ENCODE measurements at regions not wholly inside any gene's neighbourhood (a gene's known extent, or its start where the extent isn't known, plus 50 kb on each side); places are given as distances from the start of the nearest gene placed in this dataset.
"Not testable (repeated sequence)": the region's sequence is repeated elsewhere in the genome, so short reads cannot be mapped to it uniquely, and the experiment has no call there.

DNA sequence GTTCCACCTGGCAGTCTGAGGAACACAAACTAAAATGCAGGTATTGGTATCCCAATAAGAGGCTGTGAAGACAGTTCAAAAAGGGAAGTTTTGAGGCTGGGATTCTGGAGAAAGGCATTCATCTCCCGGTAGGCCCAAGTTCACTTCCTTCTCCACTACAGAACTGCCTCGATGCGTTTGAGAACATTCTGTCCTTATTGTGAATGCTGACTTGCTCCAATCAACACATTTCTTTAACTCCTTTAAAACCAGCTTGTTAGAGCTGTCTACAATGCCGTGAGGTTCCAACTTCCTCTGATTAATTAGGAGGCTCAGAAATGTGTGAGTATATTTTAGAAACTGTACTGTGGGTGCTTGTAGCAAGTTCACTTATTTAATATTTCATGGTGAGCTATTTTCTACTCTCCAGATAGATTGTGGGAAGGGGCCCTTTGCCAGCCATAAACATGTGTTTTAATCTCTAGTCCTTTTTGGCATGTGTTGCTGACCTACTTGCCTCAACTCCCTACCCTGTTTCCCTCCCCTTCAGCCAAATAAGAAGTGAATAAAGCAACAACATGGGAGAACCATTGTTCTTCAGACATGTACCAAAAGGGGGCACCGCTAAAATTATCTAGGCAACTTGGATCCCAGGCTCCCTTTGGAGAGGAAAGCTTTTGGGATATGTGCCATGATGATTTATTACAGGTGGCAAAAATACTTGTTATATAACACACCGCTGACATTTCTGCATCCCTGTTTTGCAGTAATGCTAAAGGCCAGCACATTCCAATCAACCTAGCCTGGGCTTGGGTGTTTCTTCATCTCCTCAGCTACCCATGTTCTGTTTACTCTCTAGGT is 245.6 kb downstream of the BLID start:
- H3K4me1 ChIP-seq (ENCODE audit: insufficient read depth, low read length), result no peaks in the 10 kb centered on the region
- DNase-seq, result no peak
- Mint-ChIP-seq H3K36me3 (no peaks in the 10 kb centered on the region), H3K27ac (no peak overlapping the region), H3K4me1 (no peaks in the 10 kb centered on the region), H3K27me3 (no peaks in the 10 kb centered on the region), H3K4me3 (no peak overlapping the region), H3K9me3 (peaks cover 0 to 15% (median 3%) of the 10 kb centered on the region in 8 donors)
- ChIA-PET POLR2A (ENCODE audit: partially characterized antibody) (no interaction called here), CTCF (ENCODE audit: partially characterized antibody) (no interaction called here)
- intact Hi-C loops (cut with micrococcal nuclease), result no loop called here
- no peaks in the 10 kb centered on the region for H3K9me3 ChIP-seq (ENCODE audit: control insufficient read depth in 1 of 2, low read length in 2 of 2)
- no peaks in the 10 kb centered on the region for H3K27me3 ChIP-seq (ENCODE audit: insufficient read depth, low read length)
- no peak overlapping the region for H3K27ac ChIP-seq (ENCODE audit: low read depth, low read length)
- H3K4me3 ChIP-seq (ENCODE audit: low read length in 2 of 2), result no peak overlapping the region
- no peaks in the 10 kb centered on the region for H3K36me3 ChIP-seq (ENCODE audit: insufficient read depth, low read length)

DNA sequence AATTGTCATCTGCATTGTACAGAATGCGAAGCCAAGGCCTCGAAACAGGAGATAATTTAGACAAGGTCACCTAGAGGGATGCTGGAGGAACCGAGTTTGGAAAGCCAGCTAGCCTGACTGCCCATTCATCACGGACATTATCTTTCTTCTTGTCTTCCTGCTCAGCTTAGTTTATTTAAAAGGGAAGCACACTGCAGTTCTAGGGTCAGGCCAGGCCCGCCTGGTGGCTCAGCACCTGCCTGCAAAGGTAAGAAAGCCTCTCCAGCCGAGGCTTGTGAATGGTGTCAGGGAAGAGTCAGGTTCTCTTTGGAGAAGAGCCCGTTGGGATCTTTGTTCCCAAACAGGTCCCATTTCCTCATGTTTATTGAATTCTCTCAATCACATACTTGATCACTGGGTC is 246.5 kb downstream of the BLID start:
- no peak overlapping the region for H3K27ac Mint-ChIP-seq
- peaks cover 0 to 19% (median 4%) of the 10 kb centered on the region in 8 donors for H3K9me3 Mint-ChIP-seq
- no peak overlapping the region for H3K4me3 Mint-ChIP-seq
- intact Hi-C loops (cut with micrococcal nuclease), result no loop called here
- POLR2A ChIA-PET (ENCODE audit: partially characterized antibody), result no interaction called here
- no peaks in the 10 kb centered on the region for H3K27me3 Mint-ChIP-seq
- H3K36me3 Mint-ChIP-seq, result no peaks in the 10 kb centered on the region
- H3K9me3 ChIP-seq (ENCODE audit: control insufficient read depth in 1 of 2, low read length in 2 of 2), result no peaks in the 10 kb centered on the region
- no peaks in the 10 kb centered on the region for H3K4me1 Mint-ChIP-seq
- CTCF ChIA-PET (ENCODE audit: partially characterized antibody), result no interaction called here
- no peaks in the 10 kb centered on the region for H3K4me1 ChIP-seq (ENCODE audit: insufficient read depth, low read length)
- DNase-seq, result no peak
- H3K36me3 ChIP-seq (ENCODE audit: insufficient read depth, low read length), result no peaks in the 10 kb centered on the region
- H3K27me3 ChIP-seq (ENCODE audit: insufficient read depth, low read length), result no peaks in the 10 kb centered on the region
- H3K4me3 ChIP-seq (ENCODE audit: low read length in 2 of 2), result no peak overlapping the region
- H3K27ac ChIP-seq (ENCODE audit: low read depth, low read length), result no peak overlapping the region

DNA sequence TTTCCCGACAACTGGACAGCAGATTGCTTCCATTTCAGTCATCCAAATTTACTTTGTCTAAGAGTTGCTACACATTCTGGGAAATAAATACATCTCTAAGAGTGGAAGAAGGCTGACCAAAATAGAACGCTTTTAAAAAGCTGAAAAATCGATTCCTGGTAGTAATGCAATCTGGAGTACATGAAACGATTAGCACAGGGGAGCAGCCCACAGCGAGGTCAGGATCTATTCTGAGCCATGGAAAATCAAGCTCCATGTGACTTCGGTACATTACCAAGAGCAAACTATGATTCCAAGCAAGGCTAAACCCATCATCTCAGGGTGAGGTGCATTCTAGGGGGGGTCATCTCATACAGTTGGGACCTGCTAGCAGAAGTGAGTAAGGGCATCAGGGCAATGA is 249.3 kb downstream of the BLID start:
- no peak for DNase-seq
- CTCF ChIA-PET (ENCODE audit: partially characterized antibody), result no interaction called here
- Histone ChIP-seq H3K27ac (ENCODE audit: low read depth, low read length) (no peak overlapping the region), H3K4me1 (ENCODE audit: insufficient read depth, low read length) (no peaks in the 10 kb centered on the region), H3K27me3 (ENCODE audit: insufficient read depth, low read length) (no peaks in the 10 kb centered on the region), H3K9me3 (ENCODE audit: control insufficient read depth in 1 of 2, low read length in 2 of 2) (no peaks in the 10 kb centered on the region), H3K36me3 (ENCODE audit: insufficient read depth, low read length) (no peaks in the 10 kb centered on the region), H3K4me3 (ENCODE audit: low read length in 2 of 2) (no peak overlapping the region)
- Mint-ChIP-seq H3K9me3 (peaks cover 0 to 27% (median 6%) of the 10 kb centered on the region in 8 donors), H3K36me3 (no peaks in the 10 kb centered on the region), H3K4me1 (no peaks in the 10 kb centered on the region), H3K27ac (no peak overlapping the region), H3K27me3 (no peaks in the 10 kb centered on the region), H3K4me3 (no peak overlapping the region)
- POLR2A ChIA-PET (ENCODE audit: partially characterized antibody), result no interaction called here
- intact Hi-C loops (cut with micrococcal nuclease), result no loop called here

DNA sequence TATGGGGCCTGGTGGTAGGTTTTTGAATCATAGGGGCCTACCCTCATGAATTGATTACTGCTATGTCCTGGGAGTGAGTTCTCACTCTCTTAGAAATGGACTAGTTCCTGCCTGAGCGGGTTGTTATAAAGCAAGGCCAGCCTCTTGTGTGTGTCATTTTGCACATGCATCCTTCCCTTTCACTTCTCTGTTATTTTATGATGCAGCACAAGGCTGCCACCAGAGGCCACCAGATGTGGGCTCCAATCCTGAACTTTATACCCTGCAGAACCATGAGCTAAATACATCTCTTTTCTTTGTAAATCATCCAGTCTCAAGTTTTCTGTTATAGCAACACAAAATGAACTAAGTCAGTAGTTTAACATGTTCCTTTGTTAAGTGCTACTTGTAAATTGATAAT is 251.4 kb downstream of the BLID start:
- Histone ChIP-seq H3K9me3 (ENCODE audit: control insufficient read depth in 1 of 2, low read length in 2 of 2) (no peaks in the 10 kb centered on the region), H3K4me1 (ENCODE audit: insufficient read depth, low read length) (no peaks in the 10 kb centered on the region), H3K27me3 (ENCODE audit: insufficient read depth, low read length) (no peaks in the 10 kb centered on the region), H3K4me3 (ENCODE audit: low read length in 2 of 2) (no peak overlapping the region), H3K27ac (ENCODE audit: low read depth, low read length) (no peak overlapping the region), H3K36me3 (ENCODE audit: insufficient read depth, low read length) (no peaks in the 10 kb centered on the region)
- Mint-ChIP-seq H3K36me3 (no peaks in the 10 kb centered on the region), H3K9me3 (peaks cover 0 to 36% (median 8%) of the 10 kb centered on the region in 8 donors), H3K4me3 (no peak overlapping the region), H3K4me1 (no peaks in the 10 kb centered on the region), H3K27ac (no peak overlapping the region), H3K27me3 (no peaks in the 10 kb centered on the region)
- CTCF ChIA-PET (ENCODE audit: partially characterized antibody), result interaction anchor here (0.6 kb wide), 1 partner anchor 80 kb away, joined by 3 read pairs; no protein-coding TSS in a partner anchor
- POLR2A ChIA-PET (ENCODE audit: partially characterized antibody), result no interaction called here
- no peak for DNase-seq
- intact Hi-C loops (cut with micrococcal nuclease), result no loop called here

DNA sequence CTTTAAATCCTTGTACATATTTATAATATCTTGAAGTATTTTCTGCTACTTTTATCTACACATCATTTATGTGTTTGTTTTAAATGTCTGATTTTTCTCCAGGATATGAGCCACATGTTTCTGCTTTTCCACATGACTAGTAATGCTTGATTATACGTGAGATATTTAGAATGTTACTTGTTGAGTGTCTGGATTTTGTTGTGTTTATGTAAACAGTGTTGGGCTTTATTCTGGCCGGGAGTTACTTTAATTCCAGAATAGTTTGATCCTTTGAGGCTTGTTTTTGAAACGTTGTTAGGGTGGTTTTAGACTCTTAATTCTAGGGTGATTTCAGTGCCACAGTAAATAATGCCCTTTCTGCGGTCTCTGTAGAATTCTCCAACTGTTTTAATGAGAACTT is 252.9 kb downstream of the BLID start:
- POLR2A ChIA-PET (ENCODE audit: partially characterized antibody), result no interaction called here

DNA sequence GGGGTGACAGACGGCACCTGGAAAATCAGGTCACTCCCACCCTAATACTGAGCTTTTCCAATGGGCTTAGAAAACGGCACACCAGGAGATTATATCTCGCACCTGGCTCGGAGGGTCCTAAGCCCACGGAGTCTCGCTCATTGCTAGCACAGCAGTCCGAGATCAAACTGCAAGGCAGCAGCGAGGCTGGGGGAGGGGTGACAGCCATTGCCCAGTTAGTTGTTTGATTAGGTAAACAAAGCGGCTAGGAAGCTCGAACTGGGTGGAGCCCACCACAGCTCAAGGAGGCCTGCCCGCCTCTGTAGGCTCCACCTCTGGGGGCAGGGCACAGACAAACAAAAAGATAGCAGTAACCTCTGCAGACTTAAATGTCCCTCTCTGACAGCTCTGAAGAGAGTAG is 260.9 kb downstream of the BLID start:
- H3K36me3 ChIP-seq (ENCODE audit: insufficient read depth, low read length); H3K4me1 Mint-ChIP-seq; H3K27ac Mint-ChIP-seq; DNase-seq; H3K4me3 Mint-ChIP-seq; H3K27ac ChIP-seq (ENCODE audit: low read depth, low read length); intact Hi-C loops (cut with micrococcal nuclease); CTCF ChIA-PET (ENCODE audit: partially characterized antibody); H3K27me3 ChIP-seq (ENCODE audit: insufficient read depth, low read length); H3K27me3 Mint-ChIP-seq; H3K36me3 Mint-ChIP-seq; H3K4me1 ChIP-seq (ENCODE audit: insufficient read depth, low read length); POLR2A ChIA-PET (ENCODE audit: partially characterized antibody); H3K4me3 ChIP-seq (ENCODE audit: low read length in 2 of 2); H3K9me3 ChIP-seq (ENCODE audit: control insufficient read depth in 1 of 2, low read length in 2 of 2): not testable (repeated sequence)
- peaks cover 0 to 37% (median 26%) of the 10 kb centered on the region in 8 donors for H3K9me3 Mint-ChIP-seq

More for the DNA sequence above, 252.9 kb downstream of the BLID start:
- intact Hi-C loops (cut with micrococcal nuclease), result no loop called here
- Mint-ChIP-seq H3K9me3 (peaks cover 0 to 37% (median 12%) of the 10 kb centered on the region in 8 donors), H3K4me1 (no peaks in the 10 kb centered on the region), H3K27me3 (no peaks in the 10 kb centered on the region), H3K27ac (no peak overlapping the region), H3K4me3 (no peak overlapping the region), H3K36me3 (no peaks in the 10 kb centered on the region)
- CTCF ChIA-PET (ENCODE audit: partially characterized antibody), result no interaction called here
- no peaks in the 10 kb centered on the region for H3K27me3 ChIP-seq (ENCODE audit: insufficient read depth, low read length)
- no peaks in the 10 kb centered on the region for H3K9me3 ChIP-seq (ENCODE audit: control insufficient read depth in 1 of 2, low read length in 2 of 2)
- H3K27ac ChIP-seq (ENCODE audit: low read depth, low read length), result no peak overlapping the region
- H3K4me1 ChIP-seq (ENCODE audit: insufficient read depth, low read length), result no peaks in the 10 kb centered on the region
- no peak overlapping the region for H3K4me3 ChIP-seq (ENCODE audit: low read length in 2 of 2)
- H3K36me3 ChIP-seq (ENCODE audit: insufficient read depth, low read length), result no peaks in the 10 kb centered on the region
- DNase-seq, result no peak

DNA sequence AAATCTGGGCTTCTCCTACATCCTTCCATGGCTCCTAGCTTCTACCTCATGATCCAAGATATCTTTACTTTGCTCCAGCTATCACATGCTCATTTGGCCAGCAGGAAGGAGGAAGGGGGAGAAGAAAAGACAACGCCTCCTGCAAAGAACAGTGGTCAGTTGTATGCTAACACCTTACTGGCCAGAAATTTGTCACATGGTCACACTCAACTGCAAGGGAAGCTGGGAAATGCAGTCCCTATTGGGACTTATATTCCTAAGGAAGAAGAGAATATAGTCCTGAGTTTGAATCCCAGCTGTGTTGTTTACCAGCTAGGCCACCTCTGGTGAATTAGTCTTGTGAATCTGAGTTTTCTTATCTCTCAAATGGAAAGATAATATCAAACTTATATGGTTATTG is 272.0 kb downstream of the BLID start:
- CTCF ChIA-PET (ENCODE audit: partially characterized antibody), result no interaction called here
- Histone ChIP-seq H3K4me1 (ENCODE audit: insufficient read depth, low read length) (no peaks in the 10 kb centered on the region), H3K4me3 (ENCODE audit: low read length in 2 of 2) (no peak overlapping the region), H3K36me3 (ENCODE audit: insufficient read depth, low read length) (no peaks in the 10 kb centered on the region), H3K27me3 (ENCODE audit: insufficient read depth, low read length) (no peaks in the 10 kb centered on the region), H3K9me3 (ENCODE audit: control insufficient read depth in 1 of 2, low read length in 2 of 2) (no peaks in the 10 kb centered on the region), H3K27ac (ENCODE audit: low read depth, low read length) (no peak overlapping the region)
- intact Hi-C loops (cut with micrococcal nuclease), result no loop called here
- DNase-seq, result no peak
- Mint-ChIP-seq H3K27ac (no peak overlapping the region), H3K4me3 (no peak overlapping the region), H3K36me3 (peaks cover 0 to 1% of the 10 kb centered on the region in 2 donors), H3K9me3 (peaks cover 0 to 52% (median 21%) of the 10 kb centered on the region in 8 donors), H3K27me3 (no peaks in the 10 kb centered on the region), H3K4me1 (no peaks in the 10 kb centered on the region)
- POLR2A ChIA-PET (ENCODE audit: partially characterized antibody), result no interaction called here
